MG63 (cell line): ENCODE measurements at regions not wholly inside any gene's neighbourhood (a gene's known extent, or its start where the extent isn't known, plus 50 kb on each side); places are given as distances from the start of the nearest gene placed in this dataset.

Experiments used
- DNase-seq: peaks from one replicate; pipeline ENCODE4 v3.0.0-alpha.2; 2020
- H3K27me3 ChIP-seq: fragments of 250-450 bp; sonication (Bioruptor Pico); 2 replicates; pipeline ENCODE4 v1.5.1; 2020; ENCODE audit warnings: mild to moderate bottlenecking, moderate library complexity
- H3K36me3 ChIP-seq: fragments of 250-450 bp; sonication (Bioruptor Pico); 2 replicates; pipeline ENCODE4 v1.5.1; 2020; ENCODE audit warnings: mild to moderate bottlenecking, moderate library complexity
- H3K4me3 ChIP-seq: fragments of 250-450 bp; sonication (Bioruptor Pico); 2 replicates; pipeline ENCODE4 v1.5.1; 2020; ENCODE audit warnings: mild to moderate bottlenecking, moderate library complexity
- H3K9me3 ChIP-seq: fragments of 250-450 bp; sonication (Bioruptor Pico); 2 replicates; pipeline ENCODE4 v1.5.1; 2020; ENCODE audit warnings: mild to moderate bottlenecking, moderate library complexity

DNA sequence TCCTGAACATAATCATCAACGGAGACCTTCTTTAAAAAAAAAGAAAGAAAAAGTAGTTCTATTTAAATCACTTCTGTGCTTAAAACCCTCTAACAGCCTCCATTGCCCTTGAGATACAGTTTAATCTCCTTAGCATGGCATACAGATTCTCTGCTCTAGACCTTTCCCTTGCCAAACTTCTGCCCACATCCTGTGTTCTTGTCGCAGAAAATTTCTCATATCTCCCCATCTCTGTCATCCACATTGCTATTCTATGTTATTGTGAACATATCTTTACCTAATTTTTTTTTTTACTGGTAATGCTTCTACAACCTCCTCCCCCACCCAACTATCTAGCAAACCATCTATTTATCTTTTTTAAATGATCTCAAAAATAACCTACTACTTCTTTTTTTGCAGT, 135.7 kb upstream of the PROX1 start:
- H3K36me3 ChIP-seq = no peaks in the 10 kb centered on the region
- no peaks in the 10 kb centered on the region for H3K9me3 ChIP-seq
- DNase-seq = no peak
- peaks cover 8% of the 10 kb centered on the region; the same call in 1 of the 2 replicates for H3K27me3 ChIP-seq
- no peak overlapping the region for H3K4me3 ChIP-seq

DNA sequence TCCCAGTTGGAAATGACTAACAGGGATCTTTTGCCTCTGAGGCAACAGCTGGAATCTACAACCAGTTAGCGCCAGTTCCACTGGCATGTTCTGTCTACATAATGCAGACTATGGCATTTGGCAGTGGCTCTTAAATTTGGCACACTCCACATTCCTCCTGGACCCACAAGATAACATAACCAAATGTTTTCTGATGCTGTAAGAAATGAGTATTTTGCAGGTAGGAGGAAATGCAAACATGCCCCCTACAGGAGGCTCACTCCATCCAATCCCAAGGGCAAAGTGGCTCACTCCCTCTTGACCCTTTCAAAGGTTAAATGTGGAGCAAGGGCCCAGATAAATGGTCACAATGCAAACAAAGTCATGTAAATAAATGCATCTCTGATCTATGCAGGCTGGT, 129.2 kb upstream of the PROX1 start:
- no peaks in the 10 kb centered on the region for H3K36me3 ChIP-seq
- DNase-seq = no peak
- no peaks in the 10 kb centered on the region for H3K9me3 ChIP-seq
- peaks cover under 1% of the 10 kb centered on the region; the same call in 1 of the 2 replicates for H3K27me3 ChIP-seq
- no peak overlapping the region for H3K4me3 ChIP-seq

DNA sequence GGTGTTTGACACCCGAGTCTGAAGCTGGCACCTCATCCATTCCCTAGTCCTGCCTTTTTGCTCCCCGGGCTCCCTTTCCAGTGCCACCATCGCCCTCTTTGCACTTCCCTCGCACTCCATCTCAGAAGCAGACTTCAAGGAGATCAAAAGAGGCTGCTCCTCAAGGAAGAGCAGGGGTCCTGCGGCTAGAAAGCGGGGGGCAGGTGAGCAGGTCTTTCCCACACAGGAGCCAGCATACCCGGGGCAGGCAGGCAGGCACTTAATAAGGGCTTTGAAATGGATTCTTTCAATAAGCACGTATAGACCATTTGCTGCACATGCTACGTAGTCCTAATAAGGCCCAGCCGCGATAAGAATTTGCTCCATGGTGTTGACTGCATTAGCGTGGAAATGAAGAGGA, 125.9 kb upstream of the PROX1 start:
- H3K9me3 ChIP-seq = no peaks in the 10 kb centered on the region
- no peak overlapping the region for H3K4me3 ChIP-seq
- no peaks in the 10 kb centered on the region for H3K36me3 ChIP-seq
- peaks cover 7% of the 10 kb centered on the region; the same call in 1 of the 2 replicates for H3K27me3 ChIP-seq
- no peak for DNase-seq

DNA sequence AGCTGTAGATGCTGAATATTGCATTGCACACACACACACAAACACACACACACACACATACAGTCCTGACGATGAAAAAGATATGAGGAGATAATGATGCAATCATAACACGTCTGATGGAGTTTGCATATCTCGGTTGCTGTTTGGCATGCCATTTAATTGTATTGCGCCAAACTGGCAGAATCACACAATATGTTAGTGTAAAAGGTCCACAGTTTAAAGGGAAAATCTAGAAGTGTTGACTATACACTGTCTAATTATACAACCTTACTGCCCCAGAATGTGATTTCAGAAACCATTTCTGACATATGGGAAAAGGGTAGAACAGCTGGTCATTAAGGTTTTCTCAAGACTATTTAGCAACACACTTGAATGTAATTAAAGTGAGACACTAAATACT, 123.7 kb upstream of the PROX1 start:
- Histone ChIP-seq H3K36me3 (no peaks in the 10 kb centered on the region), H3K27me3 (peaks cover 7% of the 10 kb centered on the region; the same call in 1 of the 2 replicates), H3K4me3 (no peak overlapping the region), H3K9me3 (no peaks in the 10 kb centered on the region)
- no peak for DNase-seq

DNA sequence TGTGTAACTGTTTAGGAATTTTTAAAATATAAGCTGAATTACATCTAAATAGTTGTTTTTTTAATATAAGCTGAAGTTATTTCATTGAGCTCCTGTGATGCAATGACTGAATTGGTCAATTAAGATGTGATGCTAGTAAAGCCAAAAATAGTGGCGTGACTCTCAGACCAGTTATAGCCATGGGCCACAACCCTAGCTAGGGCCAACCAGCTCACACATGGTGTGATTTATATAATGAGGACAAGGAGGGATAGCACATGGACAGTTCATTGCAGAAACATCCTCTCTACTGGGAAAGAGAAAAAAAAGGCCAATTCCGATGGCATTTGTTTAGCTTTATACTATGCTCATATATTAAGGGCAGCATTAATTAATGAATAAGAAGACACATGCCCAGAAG, 119.3 kb upstream of the PROX1 start:
- no peak overlapping the region for H3K4me3 ChIP-seq

DNA sequence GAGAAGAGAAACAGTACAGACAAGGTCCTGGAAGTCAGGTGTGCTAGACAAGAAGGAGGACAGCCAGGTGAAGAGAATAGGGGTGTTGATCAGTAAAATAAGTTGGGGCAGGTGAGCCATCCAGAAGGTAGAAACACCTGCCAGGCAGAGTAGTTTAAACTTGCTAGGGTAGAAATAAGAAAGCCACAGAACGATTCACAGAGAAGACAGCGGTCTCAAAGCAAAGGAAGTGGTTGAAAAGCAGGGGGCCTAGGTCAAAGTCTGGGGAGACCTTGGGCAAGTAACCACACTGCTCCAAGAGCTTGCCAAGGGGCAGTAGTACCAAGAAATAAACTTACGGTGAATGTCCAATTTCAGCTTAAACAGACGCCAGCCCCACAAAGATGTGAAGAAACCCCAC, 116.6 kb upstream of the PROX1 start:
- Histone ChIP-seq H3K9me3 (no peaks in the 10 kb centered on the region), H3K36me3 (no peaks in the 10 kb centered on the region), H3K27me3 (peaks cover 2% of the 10 kb centered on the region; the same call in 1 of the 2 replicates), H3K4me3 (no peak overlapping the region)
- DNase-seq = no peak

More for the DNA sequence above, 119.3 kb upstream of the PROX1 start:
- no peaks in the 10 kb centered on the region for H3K9me3 ChIP-seq
- H3K27me3 ChIP-seq = peaks cover 7% of the 10 kb centered on the region; the same call in 1 of the 2 replicates
- no peak for DNase-seq
- no peaks in the 10 kb centered on the region for H3K36me3 ChIP-seq

DNA sequence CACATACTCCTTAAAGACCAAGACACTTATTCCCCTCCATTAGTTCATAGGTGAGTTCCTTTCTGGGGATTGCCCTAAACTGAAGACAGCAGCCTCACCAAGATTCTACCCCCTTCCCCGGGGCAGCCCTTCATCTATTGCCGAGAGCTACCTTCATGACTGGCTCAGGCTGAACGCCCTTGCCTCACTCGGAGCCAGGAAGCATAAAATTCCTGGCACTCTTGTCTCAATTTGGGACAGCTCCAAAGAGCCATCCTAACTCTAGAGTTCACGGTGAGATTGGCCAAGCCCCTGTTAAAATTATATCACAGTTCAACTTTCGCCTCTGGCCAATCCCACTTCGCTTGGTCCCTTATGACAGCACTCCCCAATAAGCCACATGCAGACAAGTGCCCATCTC, 113.0 kb upstream of the PROX1 start:
- no peak for DNase-seq
- no peak overlapping the region for H3K4me3 ChIP-seq
- no peaks in the 10 kb centered on the region for H3K9me3 ChIP-seq
- H3K36me3 ChIP-seq = no peaks in the 10 kb centered on the region
- no peaks in the 10 kb centered on the region for H3K27me3 ChIP-seq

DNA sequence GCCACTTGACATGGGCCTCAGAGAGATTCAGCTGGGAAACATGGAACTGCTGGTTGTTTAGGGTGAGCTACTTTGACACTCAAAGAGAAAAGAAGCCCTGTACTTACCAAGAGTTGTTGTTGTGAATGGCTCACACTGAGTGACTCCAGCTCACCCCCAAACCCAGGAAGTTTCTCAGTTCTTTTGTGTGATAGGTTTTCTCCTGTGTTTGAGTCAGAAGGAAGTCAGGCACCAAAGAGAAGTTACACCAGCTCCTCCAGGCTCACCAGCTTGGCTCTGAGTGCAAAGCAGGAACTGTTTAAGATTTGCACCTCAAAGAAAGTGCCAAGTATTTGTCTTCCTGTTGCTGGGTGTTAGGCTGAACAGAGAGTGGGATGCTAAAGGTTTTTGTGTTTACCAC, 111.2 kb upstream of the PROX1 start:
- Histone ChIP-seq H3K4me3 (no peak overlapping the region), H3K36me3 (no peaks in the 10 kb centered on the region), H3K27me3 (no peaks in the 10 kb centered on the region), H3K9me3 (no peaks in the 10 kb centered on the region)
- no peak for DNase-seq

DNA sequence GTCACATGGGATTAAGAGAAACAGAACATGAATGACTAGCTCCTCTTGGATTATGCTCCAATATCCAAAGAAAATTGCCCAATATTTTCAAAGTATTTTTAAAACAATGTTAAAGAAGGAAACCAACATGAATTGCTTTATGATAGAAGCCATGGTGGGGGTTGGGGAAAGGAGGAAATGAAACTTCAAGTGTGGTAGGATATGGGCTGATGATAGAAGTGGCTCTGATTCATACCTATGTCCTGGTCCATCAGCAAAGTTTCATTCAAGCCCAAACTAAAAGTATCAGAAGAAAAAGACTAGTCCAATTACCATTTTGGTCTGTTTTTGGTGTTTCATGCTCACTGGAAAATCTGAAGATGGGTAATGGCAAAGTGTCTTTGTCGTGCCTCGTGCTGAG, 104.2 kb upstream of the PROX1 start:
- Histone ChIP-seq H3K4me3 (no peak overlapping the region), H3K36me3 (no peaks in the 10 kb centered on the region), H3K27me3 (peaks cover 4% of the 10 kb centered on the region; the same call in 1 of the 2 replicates), H3K9me3 (no peaks in the 10 kb centered on the region)
- DNase-seq = no peak

DNA sequence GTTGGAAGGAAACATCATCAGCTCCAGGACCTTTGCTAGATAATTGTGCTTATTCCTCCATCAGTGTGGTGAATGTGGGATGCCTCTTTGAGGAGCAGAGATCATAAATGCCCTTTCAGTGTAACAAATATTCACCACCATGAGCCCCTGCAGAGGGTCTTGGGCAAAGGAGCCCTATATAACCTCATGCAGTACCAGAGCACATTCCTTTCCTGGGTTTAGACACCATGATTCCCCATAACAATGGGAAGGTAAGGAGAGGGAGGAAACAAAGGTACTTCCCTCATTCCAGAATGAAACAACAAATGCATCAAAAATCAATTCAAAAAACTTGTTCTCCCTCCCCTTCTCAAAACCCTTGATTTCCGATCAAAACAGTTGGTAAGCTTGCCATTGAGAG, 103.4 kb upstream of the PROX1 start:
- Histone ChIP-seq H3K9me3 (no peaks in the 10 kb centered on the region), H3K27me3 (peaks cover 4% of the 10 kb centered on the region; the same call in 1 of the 2 replicates), H3K36me3 (no peaks in the 10 kb centered on the region), H3K4me3 (no peak overlapping the region)
- no peak for DNase-seq

DNA sequence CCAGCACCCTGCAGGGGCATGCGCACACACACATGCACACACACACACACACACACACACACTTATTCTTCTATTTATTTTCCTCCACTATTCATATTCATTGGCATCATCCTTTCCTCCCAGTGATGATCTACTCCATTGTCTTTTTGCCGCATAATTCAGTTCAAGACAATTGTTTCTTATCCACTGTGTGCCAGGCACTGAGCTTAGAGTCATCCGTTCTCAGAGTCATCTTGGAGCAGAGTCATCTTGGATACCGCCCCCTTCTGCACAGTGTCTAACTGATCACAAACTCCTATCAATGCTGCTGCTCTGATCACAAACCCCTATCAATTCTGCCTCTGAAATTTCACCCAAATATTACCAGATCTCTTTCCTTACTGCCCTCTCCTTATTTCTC, 102.8 kb upstream of the PROX1 start:
- Histone ChIP-seq H3K9me3 (no peaks in the 10 kb centered on the region), H3K36me3 (no peaks in the 10 kb centered on the region), H3K27me3 (peaks cover 4% of the 10 kb centered on the region; the same call in 1 of the 2 replicates), H3K4me3 (no peak overlapping the region)
- no peak for DNase-seq

DNA sequence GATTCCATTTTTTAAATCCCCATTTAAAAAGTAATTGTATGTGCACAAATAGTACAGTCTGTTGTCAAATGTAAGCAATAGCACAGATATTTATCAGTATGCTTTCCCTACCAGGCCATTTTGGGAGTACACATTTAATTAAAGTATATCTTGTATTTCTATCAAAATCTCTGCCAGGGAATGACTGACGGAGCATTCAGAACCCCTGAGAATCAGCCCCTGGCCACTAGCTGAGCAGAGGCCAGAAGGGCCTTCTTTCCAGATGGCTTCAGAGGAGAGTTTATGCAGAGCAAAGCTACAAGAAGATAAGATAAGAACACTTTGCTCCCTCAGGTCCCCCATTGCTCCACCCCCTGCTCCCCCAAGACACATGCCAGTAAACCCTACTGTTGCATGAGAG, 99.9 kb upstream of the PROX1 start:
- Histone ChIP-seq H3K36me3 (no peaks in the 10 kb centered on the region), H3K9me3 (no peaks in the 10 kb centered on the region), H3K27me3 (peaks cover 6% of the 10 kb centered on the region), H3K4me3 (no peak overlapping the region)
- no peak for DNase-seq

DNA sequence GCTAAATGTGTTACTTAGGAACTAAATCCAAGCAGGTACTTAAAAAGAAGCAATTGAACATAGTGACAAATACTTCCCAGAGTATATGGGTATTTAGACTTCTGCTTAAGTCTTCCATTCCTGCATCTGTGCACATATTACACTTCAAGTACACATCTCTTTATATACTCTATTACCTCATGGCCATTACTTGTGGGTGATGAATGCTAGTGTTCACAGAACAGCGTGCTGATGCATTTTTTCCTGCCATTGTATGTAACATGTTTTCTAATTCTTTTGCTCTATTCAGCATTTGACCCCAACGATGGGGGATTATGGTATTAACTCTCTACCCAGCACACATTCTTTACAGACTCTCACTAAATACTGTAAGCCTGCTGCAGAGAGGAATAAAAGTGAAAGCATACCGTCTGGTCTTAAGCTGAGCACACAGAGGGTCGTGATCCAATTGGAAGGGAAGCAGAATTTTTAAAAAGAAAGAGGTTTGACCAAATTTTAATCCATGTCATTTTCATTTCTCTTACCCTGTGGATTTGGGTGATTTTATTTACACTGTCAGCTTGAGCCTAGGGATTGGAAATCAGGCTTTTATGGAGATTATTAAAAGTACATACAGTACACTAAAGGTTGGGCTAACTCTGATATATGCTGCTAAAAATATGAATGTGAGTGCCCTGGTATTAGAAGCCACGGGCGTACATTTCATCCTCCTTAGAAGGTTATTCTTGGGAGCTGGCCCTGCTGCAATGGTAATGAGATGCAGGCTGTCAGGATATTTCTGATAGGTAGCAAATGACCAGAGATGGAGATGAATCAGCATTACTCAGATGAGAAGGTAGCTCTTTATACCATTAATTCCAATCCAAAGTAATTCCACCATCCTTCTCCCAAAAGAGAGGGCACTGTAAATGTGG, 95.5 kb upstream of the PROX1 start:
- DNase-seq = no peak
- no peaks in the 10 kb centered on the region; the same call in 1 of the 2 replicates for H3K9me3 ChIP-seq
- peaks cover 2% of the 10 kb centered on the region; the same call in 1 of the 2 replicates for H3K27me3 ChIP-seq
- H3K36me3 ChIP-seq = no peaks in the 10 kb centered on the region
- no peak overlapping the region for H3K4me3 ChIP-seq

DNA sequence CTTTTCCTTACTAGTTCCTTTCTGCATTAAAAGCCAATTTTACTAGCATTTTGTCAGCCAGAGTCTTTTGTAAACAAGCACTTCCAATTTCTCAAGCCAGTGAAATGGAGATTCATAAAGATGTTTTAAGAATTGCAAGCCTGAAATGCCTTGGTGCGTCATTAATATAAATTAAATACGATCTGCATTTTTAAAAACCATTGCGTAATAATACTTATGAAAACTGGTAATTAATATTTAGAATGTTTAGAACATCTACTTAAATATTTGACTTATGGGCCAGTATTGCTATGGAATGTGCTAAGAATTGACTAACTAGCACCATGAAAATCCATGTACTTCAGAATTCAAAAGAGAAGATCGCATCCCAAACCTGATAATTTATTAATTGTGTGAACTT, 89.1 kb upstream of the PROX1 start:
- DNase-seq = no peak
- no peaks in the 10 kb centered on the region; the same call in 1 of the 2 replicates for H3K9me3 ChIP-seq
- H3K36me3 ChIP-seq = no peaks in the 10 kb centered on the region
- H3K27me3 ChIP-seq = peaks cover 10% of the 10 kb centered on the region; the same call in 1 of the 2 replicates
- H3K4me3 ChIP-seq = no peak overlapping the region

DNA sequence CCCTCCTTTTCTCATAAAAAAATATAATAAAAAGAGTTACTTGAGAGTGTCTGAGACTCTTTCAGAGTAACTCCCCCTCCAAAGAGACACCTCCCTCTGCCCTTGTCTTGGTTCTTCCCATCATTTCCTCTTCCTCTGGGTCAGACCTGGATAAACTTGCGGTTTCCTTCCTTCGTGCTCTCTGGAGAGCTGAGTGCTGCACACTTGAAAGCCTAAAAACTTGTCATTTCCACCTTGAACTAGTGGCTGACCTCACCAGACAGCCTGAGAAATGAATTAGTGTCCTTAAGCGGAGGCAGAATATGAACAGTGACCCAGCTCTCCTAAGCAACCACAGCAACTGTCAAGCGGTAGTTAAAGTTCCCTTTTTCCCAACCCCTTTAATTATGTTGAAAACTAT, 88.4 kb upstream of the PROX1 start:
- H3K36me3 ChIP-seq = no peaks in the 10 kb centered on the region
- no peak overlapping the region for H3K4me3 ChIP-seq
- peaks cover 10% of the 10 kb centered on the region; the same call in 1 of the 2 replicates for H3K27me3 ChIP-seq
- DNase-seq = no peak
- H3K9me3 ChIP-seq = no peaks in the 10 kb centered on the region; the same call in 1 of the 2 replicates

DNA sequence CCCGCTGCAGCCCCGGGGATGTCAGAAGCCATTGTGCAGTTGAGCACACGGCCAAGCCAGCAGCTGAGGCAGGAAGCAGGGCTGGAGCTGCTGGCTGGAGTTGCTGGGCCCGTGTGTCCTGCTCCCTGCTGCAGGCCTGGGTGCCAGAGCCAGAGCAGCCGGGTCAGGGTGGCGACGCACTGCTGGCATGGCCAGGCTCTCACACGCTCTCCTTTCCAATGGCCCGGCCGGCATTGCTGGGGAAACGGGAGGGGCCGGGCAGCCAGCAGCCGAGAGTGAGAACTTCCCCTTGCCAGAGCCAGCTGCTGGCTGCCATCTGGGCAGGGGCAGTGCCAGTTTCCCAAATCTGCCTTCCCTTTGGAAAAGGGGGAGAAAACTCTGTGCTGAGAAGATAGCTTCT, 82.4 kb upstream of the PROX1 start:
- H3K9me3 ChIP-seq = no peaks in the 10 kb centered on the region
- DNase-seq = peak; percentile 19
- H3K36me3 ChIP-seq = no peaks in the 10 kb centered on the region
- H3K27me3 ChIP-seq = peaks cover 12% of the 10 kb centered on the region
- no peak overlapping the region for H3K4me3 ChIP-seq

DNA sequence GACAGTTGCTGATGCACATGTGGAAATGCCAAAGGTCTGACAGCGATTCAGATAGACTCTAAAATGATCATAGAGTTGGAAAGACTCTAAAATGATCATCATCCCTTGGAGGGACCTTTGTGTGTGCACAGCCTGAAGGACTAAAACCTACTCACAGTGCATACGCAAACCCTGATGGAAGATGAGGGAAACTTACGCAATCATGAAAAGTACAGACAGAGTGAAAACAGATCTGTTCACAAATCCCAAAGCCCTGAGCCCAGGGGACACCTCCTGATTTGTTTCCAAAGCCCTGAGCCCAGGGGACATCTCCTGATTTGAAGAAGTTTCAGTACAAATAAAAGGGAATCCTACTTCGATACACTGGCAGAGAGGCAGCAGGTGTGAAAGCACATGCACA, 79.3 kb upstream of the PROX1 start:
- Histone ChIP-seq H3K36me3 (no peaks in the 10 kb centered on the region), H3K27me3 (peaks cover 19% of the 10 kb centered on the region), H3K9me3 (no peaks in the 10 kb centered on the region), H3K4me3 (no peak overlapping the region)
- DNase-seq = no peak

DNA sequence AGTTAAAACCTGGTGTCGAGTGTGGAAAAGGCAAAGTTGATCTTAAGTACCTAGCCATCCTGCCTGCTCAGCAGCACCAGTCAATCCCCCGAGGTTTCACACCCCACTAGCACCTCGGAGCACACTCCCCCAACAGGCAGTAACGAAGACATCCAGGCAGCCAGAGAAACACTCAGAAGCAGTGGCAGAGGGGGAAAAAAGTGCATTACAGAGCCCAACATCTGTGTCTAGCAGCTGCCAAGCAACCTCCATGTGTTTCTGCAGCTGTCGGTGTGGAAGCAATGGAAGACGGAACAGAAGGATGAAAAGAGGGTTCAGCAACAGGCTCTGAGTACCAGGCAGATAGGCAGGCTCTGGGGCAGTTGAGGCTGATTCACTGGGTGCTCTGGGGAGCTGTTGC, 73.4 kb upstream of the PROX1 start:
- no peaks in the 10 kb centered on the region for H3K36me3 ChIP-seq
- H3K9me3 ChIP-seq = no peaks in the 10 kb centered on the region
- no peak for DNase-seq
- no peak overlapping the region for H3K4me3 ChIP-seq
- peaks cover 27% of the 10 kb centered on the region for H3K27me3 ChIP-seq
